OCI-M1 (cell line): ENCODE measurements at regions not wholly inside any gene's neighbourhood (a gene's known extent, or its start where the extent isn't known, plus 50 kb on each side); places are given as distances from the start of the nearest gene placed in this dataset.

ENCODE experiments used
- DNase-seq: peaks from one replicate; lab custom pipeline; 2025; lab: John Stamatoyannopoulos, UW

DNA sequence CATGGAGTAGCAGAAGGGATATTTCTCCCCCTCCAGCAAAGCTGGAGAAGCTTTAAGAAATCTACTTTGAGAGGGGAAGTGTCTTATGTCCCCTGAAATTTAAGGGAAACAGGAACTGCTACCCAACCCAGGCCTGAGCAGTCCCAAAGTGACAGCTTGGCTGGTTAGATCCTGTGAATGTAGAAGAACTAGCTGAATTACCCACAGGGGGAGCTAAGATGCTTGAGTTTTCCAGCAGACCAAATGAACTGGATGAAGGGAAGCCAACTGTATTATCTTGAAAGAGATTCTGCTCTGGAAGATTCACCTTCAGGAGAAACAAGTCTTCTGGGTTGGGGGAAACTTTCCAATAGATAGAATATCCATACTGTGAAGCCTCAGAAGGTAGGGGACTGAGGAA is 303.3 kb upstream of the MMS22L start:
- DNase-seq: peak; percentile 63

DNA sequence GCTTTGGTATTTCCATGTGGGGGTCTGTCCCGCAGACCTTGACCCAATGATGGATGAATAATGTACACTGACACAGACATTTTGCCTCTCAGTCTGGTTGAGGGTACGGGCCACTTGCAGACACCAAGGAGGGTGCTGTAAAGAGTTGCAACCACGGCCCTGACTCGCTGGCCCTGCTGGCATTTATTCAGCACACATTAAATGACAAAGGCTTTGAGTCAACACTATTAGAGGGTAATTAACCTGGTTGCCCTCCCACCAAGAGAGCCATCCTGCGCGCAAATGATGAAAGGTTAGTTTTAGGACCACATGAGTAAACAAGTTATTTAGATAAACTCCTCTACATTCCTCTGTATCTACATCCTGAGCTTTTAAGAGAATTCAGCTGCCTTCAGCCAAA is 308.9 kb upstream of the MMS22L start:
- DNase-seq: no peak

DNA sequence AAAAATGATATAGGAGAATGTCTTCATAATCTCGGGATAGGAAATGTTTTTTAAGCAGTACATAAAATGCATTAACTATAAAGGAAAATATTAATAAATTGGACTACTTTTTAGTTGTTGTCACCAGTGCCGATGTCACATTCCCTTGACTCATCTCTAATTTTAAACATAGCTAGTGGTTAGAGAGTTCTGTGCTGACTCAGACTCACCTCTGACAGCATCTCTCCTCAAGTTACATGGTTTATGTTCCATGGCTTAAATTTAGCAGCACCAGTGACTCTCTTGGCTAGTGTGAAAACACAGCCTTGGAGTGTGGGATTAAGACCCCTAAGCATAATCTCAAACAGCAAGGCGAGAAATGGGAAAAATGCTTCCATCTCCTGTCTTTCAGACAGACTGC is 311.8 kb upstream of the MMS22L start:
- no peak for DNase-seq

DNA sequence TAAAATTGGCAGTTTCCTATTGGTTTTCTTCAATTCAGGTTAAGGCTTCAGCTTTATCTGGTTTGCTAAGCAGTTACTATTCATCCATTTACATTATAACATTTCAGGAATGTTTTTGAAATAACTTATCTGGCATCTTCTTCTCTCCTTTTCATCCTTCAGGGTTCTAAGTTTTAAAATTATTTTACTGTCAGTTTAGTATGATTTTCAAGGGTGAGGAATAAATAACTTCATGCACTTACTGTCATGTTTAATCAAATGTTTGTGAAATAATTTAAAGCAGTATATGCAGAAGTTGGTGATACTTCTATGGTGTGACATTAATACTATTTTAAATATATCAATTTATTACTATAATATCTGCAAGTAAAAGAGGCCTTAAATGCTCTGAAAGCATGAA is 338.1 kb upstream of the MMS22L start:
- DNase-seq: no peak

DNA sequence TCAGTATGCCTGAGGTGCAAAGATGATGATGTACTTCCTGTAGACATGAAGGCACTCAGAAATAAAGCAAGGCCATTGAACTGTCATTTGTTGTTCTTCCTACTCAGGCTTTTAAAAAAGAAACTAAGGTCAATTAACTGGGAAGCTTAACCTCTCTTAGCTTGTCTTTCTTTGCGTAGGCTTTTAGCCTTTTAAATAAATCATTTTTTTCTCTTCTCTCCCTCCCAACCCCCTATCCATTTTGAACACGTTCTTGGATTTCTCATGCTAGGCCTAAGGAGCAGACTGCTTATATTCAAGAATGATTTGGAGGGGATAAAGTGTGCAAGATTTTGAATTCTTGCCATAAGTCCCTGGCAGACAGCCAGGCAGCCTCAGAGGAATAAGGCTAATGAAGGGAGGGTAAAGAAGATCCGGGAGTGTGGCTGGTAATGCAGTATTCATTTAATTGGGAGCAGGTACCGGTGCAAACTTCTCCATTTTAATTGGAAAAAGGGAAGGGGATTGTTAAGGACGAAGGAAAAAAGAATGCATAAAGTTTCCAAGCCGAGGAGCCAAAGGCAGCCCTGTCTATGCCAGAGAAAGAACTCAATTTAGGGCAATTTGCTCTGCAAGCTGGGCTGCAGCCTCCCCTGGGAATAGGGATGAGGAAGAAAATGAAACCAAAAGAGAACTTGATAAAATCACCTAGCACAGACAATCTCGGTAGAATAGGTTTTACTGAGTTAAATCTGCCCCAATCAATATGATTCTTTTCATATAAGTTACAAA is 343.8 kb upstream of the MMS22L start:
- peak; percentile 49 for DNase-seq

DNA sequence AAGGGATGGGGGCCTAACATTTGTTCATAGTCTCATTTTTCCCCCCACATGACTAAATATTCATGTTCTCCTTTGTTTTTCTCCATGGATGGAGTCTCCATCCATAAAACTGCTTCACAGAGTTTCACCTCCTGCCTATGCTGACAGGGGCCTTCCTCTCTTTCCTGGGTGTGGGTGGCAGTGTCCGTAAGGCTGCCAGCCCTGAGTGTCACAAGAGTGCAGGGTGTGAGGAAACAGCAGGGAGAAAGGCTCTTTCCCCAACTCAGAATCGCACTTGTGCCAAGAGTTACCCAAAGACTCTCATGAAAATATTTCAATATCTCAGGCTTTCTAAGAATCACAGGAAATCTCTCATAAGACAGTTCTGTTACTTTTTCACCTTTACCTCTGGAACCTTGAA is 346.2 kb upstream of the MMS22L start:
- DNase-seq: no peak

DNA sequence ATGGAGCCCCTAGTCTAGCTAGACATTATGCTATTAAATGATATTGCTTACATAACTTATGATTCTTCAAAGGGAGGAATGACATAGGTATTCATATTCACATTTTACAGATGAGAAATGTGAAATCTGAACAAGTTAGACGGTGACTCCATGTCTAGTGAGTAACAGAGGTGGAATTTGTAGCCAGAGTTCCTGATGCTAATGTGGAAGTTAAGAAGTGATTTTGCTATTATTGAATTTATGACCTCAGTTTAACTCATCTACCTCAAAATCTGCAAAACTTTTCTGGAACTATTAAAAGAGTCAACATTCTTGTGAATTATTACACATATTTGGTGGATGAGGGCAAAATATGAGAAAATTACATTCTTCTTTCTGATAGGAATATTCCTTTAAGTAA is 347.6 kb upstream of the MMS22L start:
- DNase-seq: no peak

DNA sequence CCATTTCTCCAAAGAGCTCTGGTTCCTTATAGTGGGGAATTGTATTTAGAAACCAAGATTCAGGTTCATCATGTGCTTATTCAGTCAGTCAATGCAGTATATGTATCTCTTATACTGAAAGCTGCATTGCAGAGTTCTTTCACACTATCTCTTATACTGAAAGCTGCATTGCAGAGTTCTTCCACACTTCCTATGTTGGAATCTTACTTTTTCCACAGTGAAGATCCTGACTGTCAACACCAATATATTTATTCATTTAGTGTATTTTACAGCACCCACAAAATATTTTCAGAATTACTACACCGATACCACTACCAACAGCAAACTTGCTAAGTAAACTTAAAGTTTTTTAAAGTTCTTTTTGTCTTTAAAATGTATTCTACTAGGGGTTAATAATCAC is 349.3 kb upstream of the MMS22L start:
- no peak for DNase-seq

DNA sequence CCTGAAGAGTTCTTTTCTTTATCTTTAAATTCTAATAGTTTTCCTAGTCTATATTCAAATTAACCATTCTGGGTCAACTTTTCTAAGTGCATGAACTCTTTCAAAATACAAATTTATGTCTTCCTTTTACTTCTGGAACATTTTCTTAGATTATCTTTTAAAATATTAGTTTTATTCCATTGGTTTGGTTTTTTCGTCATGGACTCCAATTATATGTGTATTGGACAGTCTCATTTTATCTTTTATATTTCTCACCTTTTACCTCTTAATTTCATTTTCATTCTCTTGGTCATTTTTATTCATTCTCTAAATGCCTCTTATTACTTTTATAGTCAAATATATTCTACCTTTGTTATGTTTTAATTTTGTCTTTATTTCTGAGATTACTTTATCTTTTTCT is 356.7 kb upstream of the MMS22L start:
- no peak for DNase-seq

DNA sequence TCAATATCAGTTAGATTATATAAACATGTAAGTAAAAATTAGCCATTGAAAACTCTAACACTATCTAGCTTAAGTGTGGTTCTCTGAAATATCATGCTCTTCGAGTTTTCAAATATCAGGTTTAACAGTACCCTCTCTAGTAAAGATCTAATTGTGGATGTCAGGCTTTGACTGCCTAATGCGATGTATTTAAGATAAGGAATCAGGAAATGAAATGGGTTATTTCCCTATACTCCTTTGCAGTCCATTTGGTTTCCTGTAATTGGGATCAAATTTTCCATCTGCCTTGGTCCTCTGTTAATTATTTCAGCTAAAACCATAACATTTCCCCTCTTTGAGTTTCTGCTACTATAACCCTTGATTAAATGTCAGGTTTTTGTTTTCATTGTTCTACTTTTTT is 361.3 kb upstream of the MMS22L start:
- DNase-seq: no peak

DNA sequence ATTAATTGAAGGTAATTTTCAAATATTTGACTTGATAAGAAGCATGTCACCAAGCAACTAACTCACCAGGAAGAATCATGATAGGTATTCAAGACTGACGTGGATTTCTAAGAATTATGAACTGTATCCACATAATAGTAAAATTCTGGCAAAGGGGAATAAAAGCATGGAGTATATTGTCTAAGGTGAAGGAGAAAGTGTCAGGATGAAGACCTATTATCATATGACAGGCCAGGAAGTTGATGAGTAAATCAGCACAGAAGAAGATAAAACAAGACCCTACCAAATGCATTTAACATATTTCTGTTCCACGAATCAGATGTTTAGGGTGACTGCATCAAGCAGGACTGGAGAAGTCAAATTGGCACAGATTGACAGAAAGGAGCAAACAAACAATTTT is 362.7 kb upstream of the MMS22L start:
- no peak for DNase-seq

DNA sequence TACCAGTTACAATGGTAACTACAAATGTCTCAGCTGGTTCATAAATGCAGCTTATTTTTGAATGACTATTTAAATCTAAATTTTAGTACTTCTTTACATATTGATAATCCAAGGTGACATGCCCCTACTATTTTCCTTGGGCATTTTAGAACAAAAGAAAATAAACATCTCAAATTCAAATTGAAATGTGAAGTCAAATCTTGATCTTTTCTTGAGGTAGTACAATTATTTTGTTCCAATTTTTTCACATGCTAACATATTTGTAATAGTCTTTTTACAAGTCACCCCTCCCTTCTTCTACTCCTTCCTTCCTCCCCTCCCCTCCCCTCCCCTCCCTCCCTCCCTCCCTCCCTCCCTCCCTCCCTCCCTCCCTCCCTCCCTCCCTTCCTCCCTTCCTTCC is 370.1 kb upstream of the MMS22L start:
- no peak for DNase-seq

DNA sequence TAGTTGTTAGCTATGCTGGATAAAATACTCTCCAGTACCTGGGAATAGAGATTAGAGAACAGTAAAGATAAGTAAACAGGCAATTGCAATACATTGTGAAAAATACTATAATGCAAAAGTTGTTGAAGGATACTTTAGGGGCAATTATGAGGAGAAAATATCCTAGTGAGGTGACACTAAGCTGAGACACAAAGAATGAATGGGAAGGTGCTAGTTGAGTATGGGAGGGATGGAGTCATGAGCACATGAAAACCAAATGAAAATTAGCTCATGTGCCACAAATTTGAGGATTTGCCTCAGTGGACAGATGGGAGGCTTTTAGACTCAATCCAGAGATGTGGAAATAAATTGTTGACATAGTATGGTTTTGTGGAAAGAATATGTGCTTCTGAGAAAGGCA is 370.5 kb upstream of the MMS22L start:
- DNase-seq: no peak

DNA sequence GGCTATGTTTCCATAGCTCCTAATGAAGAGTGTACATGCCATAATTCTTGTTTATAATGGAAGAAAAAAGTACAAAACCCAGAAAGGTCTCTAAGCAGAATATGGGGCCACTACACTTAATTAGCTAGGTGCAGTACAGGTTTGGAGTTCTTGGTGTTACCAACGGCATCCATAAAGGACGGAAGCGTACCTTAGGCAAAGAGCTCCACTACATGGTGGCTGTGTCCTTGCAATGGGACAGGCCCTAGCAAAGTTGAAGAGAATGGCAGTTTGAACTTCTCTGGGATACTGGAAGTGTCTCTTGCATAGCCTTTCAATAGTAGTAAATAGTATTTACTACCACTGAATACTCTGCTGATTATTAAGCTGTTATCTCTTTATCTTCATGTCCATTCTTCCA is 371.7 kb upstream of the MMS22L start:
- no peak for DNase-seq

DNA sequence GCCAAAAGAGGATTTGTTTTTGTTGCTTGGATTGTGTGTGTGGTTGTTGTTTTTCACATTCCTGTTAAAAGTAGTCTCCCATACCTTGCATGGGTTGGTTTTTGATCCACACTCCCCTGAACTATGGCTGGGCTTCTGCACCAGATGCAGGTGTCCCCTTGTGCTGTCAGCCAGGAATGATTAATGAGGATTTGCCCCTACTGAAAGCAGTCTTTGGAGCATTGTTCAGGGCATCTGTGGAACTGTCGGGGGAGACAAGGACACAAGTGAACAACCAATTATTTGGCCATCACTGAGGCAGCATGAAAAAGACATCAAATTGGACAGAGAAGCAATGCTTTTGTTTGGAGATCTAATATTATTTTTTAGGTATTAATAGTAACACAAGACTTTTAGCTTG is 373.2 kb upstream of the MMS22L start:
- no peak for DNase-seq

DNA sequence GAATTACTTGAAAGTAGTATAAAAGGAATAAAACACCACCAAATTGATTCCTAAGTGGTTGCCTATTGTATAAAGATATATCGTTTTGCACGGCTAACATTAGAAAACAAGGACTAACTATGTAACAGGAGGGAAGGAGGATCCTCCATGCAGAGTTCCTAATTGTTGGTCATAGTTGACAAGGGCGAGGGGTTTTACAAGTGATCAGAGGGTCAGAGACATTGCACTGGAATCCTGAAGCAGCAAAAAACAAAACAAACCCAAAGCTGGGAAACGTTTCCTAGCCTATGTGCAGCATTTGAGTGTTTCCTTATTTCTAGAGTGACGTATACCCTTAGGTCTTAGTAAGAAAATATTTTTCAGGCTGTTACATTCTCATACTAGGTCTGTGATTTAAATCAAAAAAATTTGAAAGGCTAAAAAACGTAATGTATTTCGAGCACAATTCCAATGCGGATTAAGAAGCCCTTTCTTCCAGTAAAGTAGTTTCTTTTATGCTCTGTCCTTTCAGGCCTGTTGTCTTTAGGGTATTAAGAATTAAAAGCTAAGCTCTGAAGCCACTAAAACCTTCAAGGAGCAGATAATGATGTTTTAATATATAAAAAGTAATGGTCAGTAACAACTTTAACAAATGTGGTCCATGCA is 373.8 kb upstream of the MMS22L start:
- no peak for DNase-seq

DNA sequence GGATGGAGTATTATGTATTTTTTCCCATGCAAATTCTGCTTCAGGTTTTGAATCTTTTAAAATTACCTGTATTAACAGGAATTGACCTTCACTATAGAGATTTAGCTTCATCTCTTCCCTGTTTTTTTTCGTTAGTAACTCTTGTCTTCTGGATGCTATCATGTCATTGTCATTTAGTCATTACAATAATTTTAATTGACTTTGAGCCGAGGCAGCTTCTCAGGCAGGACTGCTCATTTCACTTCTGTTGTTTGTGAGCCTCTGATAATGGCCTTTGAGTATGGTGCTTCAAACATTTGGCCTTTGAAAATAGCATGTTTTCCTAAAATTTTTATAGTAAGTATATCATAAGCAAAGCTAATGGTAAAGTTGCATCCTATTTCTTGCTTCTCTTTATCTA is 375.1 kb upstream of the MMS22L start:
- DNase-seq: no peak

DNA sequence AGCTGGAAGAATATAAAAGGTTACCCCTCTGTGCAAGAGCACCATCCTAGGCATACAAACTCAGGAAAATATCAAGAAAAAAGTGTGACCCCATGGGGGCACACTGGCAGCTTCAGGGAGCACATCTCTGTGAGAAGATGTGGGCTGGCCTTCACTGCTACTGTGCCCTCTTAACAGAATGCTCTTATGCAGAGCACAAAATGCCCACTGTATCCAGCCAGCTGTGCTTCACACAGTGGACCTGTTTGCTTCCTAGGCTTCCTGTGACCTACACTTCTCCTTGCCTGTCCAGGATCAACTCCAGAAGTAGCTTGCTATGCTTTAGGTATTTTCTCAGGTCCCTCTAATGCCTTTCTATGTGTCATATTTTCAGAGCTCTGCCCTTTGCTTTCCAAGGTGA is 380.2 kb upstream of the MMS22L start:
- no peak for DNase-seq

DNA sequence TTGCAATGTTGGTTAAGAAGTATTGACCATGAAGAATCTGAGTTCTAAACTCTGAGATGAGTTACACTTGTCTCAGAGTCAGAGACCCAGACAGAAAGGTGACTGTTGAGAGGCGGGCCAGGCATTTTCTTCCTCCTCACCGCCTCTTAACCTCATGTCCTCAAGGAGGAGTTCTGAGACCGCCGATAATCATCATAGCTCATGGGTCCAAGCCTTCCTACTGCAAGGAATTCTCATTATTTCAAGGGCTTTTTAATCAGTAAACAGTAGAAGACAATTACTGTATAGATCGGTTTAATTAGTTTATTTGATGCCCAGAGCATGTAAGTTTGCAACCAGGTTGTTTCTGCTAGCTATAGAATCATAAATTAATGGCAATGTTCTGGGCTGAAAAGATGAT is 382.4 kb upstream of the MMS22L start:
- DNase-seq: no peak

DNA sequence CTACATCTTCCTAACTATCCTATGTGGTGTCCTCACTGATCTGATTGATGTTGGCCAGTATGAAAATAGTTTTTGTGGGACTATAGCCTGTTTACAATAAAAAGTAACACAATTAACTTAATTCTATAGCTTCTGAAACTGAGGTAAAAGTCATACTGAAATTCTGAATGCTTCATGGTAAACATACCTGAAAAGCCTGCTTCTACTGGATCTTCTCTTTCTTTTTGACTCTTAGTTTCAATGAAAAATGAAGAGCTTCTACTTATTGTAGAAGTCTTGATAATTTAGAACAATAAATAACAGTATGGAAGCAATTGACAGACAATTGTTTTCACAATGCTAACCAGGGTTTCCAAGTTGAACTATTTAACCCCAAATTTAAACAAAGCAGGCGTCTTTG is 383.9 kb upstream of the MMS22L start:
- no peak for DNase-seq

DNA sequence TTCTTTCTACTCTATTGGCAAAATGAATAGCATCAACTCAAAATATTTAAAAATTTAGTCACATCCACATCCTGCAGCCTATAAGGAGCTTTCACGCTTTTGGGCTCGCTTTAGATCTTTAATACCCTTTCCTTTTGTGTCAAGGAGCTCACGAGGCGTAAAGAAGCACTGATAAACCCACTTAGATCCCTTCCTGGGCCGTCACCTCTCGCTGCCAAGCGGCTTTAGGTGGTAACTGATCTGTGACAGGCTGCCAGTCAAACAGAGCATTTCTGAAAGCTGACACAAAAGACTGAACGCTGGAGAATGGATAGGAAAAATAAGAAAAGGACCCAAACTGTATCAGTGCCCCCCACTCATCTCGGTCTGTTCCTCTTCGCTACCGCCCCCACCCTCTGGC is 385.7 kb upstream of the MMS22L start:
- no peak for DNase-seq

DNA sequence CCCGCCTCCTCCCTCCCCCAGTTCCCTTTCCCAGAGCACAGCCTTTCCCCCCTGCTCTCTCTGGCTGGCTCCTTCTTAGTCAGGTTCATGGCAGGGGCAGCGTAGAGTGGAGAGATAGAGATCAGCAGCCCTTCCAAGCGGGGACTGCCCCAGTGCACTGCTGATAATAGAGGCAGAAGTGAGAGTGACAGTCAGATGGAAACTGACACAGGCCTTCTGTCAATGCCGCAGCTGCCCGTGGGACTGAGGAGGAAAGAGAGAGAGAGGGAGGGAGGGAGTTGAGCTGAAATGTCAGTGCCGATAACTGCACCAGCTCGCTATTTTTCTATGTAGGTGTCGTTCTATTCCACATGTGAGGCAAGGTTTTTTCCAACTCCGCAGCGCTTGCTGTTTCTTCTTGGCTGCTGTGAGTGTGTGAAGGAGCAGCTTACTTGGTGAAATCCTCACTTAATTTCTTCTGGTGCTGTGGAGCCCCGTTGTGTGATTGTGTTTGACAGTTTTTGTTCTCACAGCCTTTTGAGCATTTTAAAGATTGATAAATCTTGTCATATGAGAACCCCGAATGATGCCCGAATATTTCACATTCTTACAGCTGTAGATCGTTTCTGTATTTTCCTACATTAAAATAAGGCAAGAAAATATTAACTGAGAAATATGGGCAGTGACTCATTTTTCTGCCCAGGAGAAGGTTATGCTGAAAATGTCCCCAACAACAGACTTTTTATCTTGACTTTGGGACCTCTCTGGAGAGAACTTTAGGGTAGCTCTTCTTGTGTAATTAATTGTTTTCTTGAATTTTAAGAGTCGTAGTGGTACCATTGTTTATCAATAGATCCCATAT is 386.4 kb upstream of the MMS22L start:
- no peak for DNase-seq

DNA sequence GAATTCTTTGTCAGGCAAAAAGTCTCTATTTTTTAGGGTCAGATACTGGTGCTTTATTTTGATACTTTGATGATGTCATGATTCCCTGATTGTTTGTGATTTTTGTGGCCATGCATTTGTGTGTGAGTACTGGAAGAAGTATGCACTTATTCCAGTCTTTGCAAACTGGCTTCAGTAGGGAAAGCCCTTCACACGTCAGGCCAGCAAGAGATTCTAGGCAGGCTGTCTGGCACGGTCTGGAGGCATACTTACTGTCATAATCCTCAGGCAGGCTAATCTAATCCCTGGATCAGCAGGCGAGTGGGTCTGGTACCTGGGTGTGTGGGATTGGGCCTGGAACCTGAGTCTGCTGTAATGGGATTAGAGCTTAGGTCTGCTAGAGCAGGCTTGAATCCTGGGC is 391.8 kb upstream of the MMS22L start:
- no peak for DNase-seq
